Spleen (tissue), 11 donors: ENCODE measurements at regions not wholly inside any gene's neighbourhood (a gene's known extent, or its start where the extent isn't known, plus 50 kb on each side); places are given as distances from the start of the nearest gene placed in this dataset.

Source experiments
- DNase-seq: peaks from one replicate; pipeline ENCODE4 v3.0.0-alpha.2; 2020
- H3K27ac ChIP-seq, 8 donors: fragments of 200-600 bp; sonication (generic) in 7 of 8; 1 replicate in 4 of 8; 2 replicates in 4 of 8; pipeline versions ENCODE4 v1.5.0 to v1.8.0; 2016 to 2021; ENCODE audit warnings: inconsistent platforms in 4 of 8, mild to moderate bottlenecking in 4 of 8, moderate library complexity in 1 of 8
- H3K27me3 ChIP-seq, 7 donors: fragments of 200-600 bp; sonication (generic) in 6 of 7; replicated peaks in 1 of 7; 1 replicate in 4 of 7; 2 replicates in 3 of 7; pipeline versions ENCODE4 v1.5.0 to v1.8.0; 2016 to 2021; ENCODE audit warnings: inconsistent platforms in 3 of 7, mild to moderate bottlenecking in 1 of 7
- H3K36me3 ChIP-seq, 6 donors: fragments of 200-600 bp; sonication (generic) in 5 of 6; 1 replicate in 4 of 6; 2 replicates in 2 of 6; pipeline versions ENCODE4 v1.5.0 to v1.8.0; 2016 to 2021; ENCODE audit warnings: inconsistent platforms in 2 of 6
- H3K4me1 ChIP-seq, 6 donors: fragments of 200-600 bp; sonication (generic) in 5 of 6; 1 replicate in 3 of 6; 2 replicates in 3 of 6; pipeline versions ENCODE4 v1.5.0 to v1.8.0; 2016 to 2021; ENCODE audit warnings: inconsistent platforms in 3 of 6
- H3K4me3 ChIP-seq, 8 donors: fragments of 200-600 bp; sonication (generic) in 7 of 8; 1 replicate in 4 of 8; 2 replicates in 4 of 8; pipeline versions ENCODE4 v1.5.0 to v1.8.0; 2016 to 2021; ENCODE audit warnings: inconsistent platforms in 4 of 8, mild to moderate bottlenecking in 4 of 8, moderate library complexity in 2 of 8
- H3K9me3 ChIP-seq, 8 donors: fragments of 200-600 bp; sonication (generic) in 7 of 8; 1 replicate in 4 of 8; 2 replicates in 4 of 8; pipeline versions ENCODE4 v1.5.0 to v1.8.0; 2016 to 2021; ENCODE audit warnings: inconsistent platforms in 4 of 8
- POLR2A ChIP-seq, 3 donors: fragments of 450-650 bp; IDR thresholded peaks; one replicate each; pipeline ENCODE4 v1.5.1; 2017; ENCODE audit warnings: antibody characterized with exemption in 3 of 3, mild to moderate bottlenecking in 1 of 3
- POLR2AphosphoS5 ChIP-seq, 3 donors: sonication (generic); formaldehyde crosslinking; IDR thresholded peaks; one replicate each; pipeline ENCODE4 v1.5.1; 2017; ENCODE audit warnings: antibody characterized with exemption in 3 of 3
- WGBS, 5 donors: extraction: QIAGEN DNeasy Blood & Tissue Kit in 3 of 5; methylation state at CpG; one replicate each; pipeline versions ENCODE4 v1.1.5 to v1.1.7; 2013 to 2018; 5-methylcytosine and 5-hydroxymethylcytosine counted together
- intact Hi-C: fragments of 100-400 bp; cut with DNase I; formaldehyde crosslinking; loops from one replicate; pipeline ENCODE4 v1.15.0; 2023; ENCODE audit warnings: low total_unique reads
- TF ChIP-seq, protein P1 (sequence below), 11 experiments: fragments of 200-600 bp in 7 of 11; fragments of 450-650 bp in 4 of 11; sonication (generic) in 4 of 11; IDR thresholded peaks in 8 of 11; conservative IDR thresholded peaks in 3 of 11; 1 replicate in 7 of 11; 2 replicates in 4 of 11; pipeline versions ENCODE4 v1.4.0 to v1.8.0; 2016 to 2021; ENCODE audit warnings: antibody characterized with exemption in 11 of 11, inconsistent platforms in 4 of 11, mild to moderate bottlenecking in 1 of 11
- donor health status: healthy with polysubstance abuse.
- donor health status: DM: no; HTN: no; CAD: no; lungs with moderate emphysema.
- donor health status: DM: no; HTN: no; CAD: no.
- donor health status: Bipolar disorder and iron deficiency.
- donor health status: healthy.
- donor health status: DM: no; HTN: no; CAD: no.
- donor health status: DM: yes; HTN: yes; CAD: no.

- no peak overlapping the region for H3K27ac ChIP-seq
- TF ChIP-seq POLR2AphosphoS5 (IDR thresholded peaks at IDR 0.05) (no peak), POLR2A (IDR thresholded peaks at IDR 0.05) (no peak)
- TF ChIP-seq, protein P1, sequence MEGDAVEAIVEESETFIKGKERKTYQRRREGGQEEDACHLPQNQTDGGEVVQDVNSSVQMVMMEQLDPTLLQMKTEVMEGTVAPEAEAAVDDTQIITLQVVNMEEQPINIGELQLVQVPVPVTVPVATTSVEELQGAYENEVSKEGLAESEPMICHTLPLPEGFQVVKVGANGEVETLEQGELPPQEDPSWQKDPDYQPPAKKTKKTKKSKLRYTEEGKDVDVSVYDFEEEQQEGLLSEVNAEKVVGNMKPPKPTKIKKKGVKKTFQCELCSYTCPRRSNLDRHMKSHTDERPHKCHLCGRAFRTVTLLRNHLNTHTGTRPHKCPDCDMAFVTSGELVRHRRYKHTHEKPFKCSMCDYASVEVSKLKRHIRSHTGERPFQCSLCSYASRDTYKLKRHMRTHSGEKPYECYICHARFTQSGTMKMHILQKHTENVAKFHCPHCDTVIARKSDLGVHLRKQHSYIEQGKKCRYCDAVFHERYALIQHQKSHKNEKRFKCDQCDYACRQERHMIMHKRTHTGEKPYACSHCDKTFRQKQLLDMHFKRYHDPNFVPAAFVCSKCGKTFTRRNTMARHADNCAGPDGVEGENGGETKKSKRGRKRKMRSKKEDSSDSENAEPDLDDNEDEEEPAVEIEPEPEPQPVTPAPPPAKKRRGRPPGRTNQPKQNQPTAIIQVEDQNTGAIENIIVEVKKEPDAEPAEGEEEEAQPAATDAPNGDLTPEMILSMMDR (IDR thresholded peaks at IDR 0.05 in 8 of 11, conservative IDR thresholded peaks at IDR 0.05 in 3 of 11): no peak
- no peaks in the 10 kb centered on the region for H3K9me3 ChIP-seq
- no peak for DNase-seq
- no peaks in the 10 kb centered on the region for H3K27me3 ChIP-seq
- H3K4me1 ChIP-seq: peaks cover 0 to 5% (median 0%) of the 10 kb centered on the region in 6 donors
- no peak overlapping the region for H3K4me3 ChIP-seq
- intact Hi-C loops: no loop called here
- WGBS, 5 donors: 40 to 74% (median 55%) methylated on average over 1 of the region's 1 CpG
- no peaks in the 10 kb centered on the region for H3K36me3 ChIP-seq
These were observed 146.3 kb downstream of the BAMBI start for GRCh38 chr10:28823501-28824075.

DNA sequence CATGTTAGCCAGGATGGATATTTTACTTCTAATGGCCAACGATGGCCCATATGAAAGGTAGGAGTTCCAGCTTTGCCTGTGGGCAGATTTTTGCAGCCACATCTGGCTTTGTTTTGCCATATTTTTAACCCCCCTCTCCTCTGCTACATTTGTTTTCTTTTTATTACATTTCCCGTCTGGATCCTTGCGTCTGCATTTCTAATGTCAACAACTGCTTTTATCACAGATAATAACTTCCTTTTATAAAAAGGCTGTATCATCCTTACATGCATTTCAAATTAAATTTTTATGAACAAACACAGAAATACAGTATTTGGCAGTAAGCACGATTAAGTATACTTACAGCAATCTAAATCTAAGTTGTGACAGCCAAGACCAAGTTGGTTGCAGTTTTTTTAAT is 156.0 kb downstream of the BAMBI start:
- WGBS, 5 donors: 81 to 87% (median 84%) methylated on average over 4 of the region's 4 CpGs
- DNase-seq: no peak
- no peaks in the 10 kb centered on the region for H3K4me1 ChIP-seq
- no peak overlapping the region for H3K27ac ChIP-seq
- intact Hi-C loops: no loop called here
- H3K27me3 ChIP-seq: no peaks in the 10 kb centered on the region
- H3K4me3 ChIP-seq: no peak overlapping the region
- no peaks in the 10 kb centered on the region for H3K9me3 ChIP-seq
- H3K36me3 ChIP-seq: no peaks in the 10 kb centered on the region
- TF ChIP-seq POLR2AphosphoS5 (IDR thresholded peaks at IDR 0.05) (no peak), POLR2A (IDR thresholded peaks at IDR 0.05) (no peak)
- TF ChIP-seq, protein P1 (IDR thresholded peaks at IDR 0.05 in 8 of 11, conservative IDR thresholded peaks at IDR 0.05 in 3 of 11): no peak

DNA sequence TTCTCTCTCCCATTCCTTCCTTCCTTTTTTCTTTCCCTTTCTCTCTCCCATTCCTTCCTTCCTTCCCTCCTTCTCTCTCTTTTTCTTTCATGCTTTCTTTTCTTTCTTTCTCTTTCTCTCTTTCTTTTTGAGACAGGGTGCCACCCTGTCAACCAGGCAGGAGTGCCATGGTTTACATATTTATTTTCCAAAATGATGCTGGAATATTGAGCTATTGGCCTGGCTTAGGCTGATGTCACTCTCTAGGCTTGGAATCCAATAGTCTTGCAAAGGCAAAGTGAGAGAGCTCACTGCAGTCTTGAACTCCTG is 159.1 kb downstream of the BAMBI start:
- intact Hi-C loops: no loop called here
- no peak for TF ChIP-seq POLR2AphosphoS5 (IDR thresholded peaks at IDR 0.05)
- TF ChIP-seq, protein P1 (IDR thresholded peaks at IDR 0.05 in 8 of 11, conservative IDR thresholded peaks at IDR 0.05 in 3 of 11): no peak
- TF ChIP-seq POLR2A (IDR thresholded peaks at IDR 0.05): no peak
- no peaks in the 10 kb centered on the region for H3K27me3 ChIP-seq

GRCh38 chr10:28837613-28838390 is 160.5 kb downstream of the BAMBI start:
- 69 to 89% (median 76%) methylated on average over 3 of the region's 3 CpGs for WGBS, 5 donors

More for the DNA sequence above, 159.1 kb downstream of the BAMBI start:
- no peak overlapping the region for H3K27ac ChIP-seq
- no peak for DNase-seq
- no peak overlapping the region for H3K4me3 ChIP-seq
- H3K9me3 ChIP-seq: no peaks in the 10 kb centered on the region
- H3K4me1 ChIP-seq: no peaks in the 10 kb centered on the region
- H3K36me3 ChIP-seq: no peaks in the 10 kb centered on the region

More at GRCh38 chr10:28837613-28838390, 160.5 kb downstream of the BAMBI start:
- Histone ChIP-seq H3K27me3 (no peaks in the 10 kb centered on the region), H3K4me1 (no peaks in the 10 kb centered on the region), H3K27ac (no peak overlapping the region), H3K9me3 (no peaks in the 10 kb centered on the region), H3K4me3 (no peak overlapping the region), H3K36me3 (no peaks in the 10 kb centered on the region)
- TF ChIP-seq POLR2AphosphoS5 (IDR thresholded peaks at IDR 0.05): no peak
- no peak for TF ChIP-seq POLR2A (IDR thresholded peaks at IDR 0.05)
- TF ChIP-seq, protein P1 (IDR thresholded peaks at IDR 0.05 in 8 of 11, conservative IDR thresholded peaks at IDR 0.05 in 3 of 11): no peak
- intact Hi-C loops: no loop called here
- DNase-seq: no peak
